GM12874 (cell line): ENCODE measurements at regions not wholly inside any gene's neighbourhood (a gene's known extent, or its start where the extent isn't known, plus 50 kb on each side); places are given as distances from the start of the nearest gene placed in this dataset.

Experiments
- TF ChIP-seq, protein P1 (sequence below): IDR thresholded peaks from 2 replicates; pipeline ENCODE4 v1.5.1; 2011; ENCODE audit warnings: low read depth, mild to moderate bottlenecking, control low read depth, low read length, moderate library complexity; ENCODE audit not compliant: insufficient read depth

DNA sequence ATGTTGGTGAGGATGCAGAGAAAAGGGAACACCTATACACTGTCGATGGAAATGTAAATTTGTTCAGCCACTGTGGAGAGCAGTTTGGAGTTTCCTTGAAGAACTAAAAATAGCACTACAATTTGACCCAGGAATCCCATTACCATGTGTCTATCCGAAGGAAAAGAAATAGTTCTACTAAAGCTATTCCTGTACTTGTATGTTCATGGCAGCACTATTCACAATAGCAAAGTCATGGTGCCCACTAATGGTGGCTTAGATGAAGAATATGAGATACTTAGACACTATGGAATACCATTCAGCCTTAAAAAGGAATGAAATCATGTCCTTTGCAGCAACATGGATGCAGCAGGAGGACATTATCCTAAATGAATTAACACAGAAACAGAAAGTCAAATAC, 50.2 kb upstream of the CAST start:
- TF ChIP-seq, protein P1, sequence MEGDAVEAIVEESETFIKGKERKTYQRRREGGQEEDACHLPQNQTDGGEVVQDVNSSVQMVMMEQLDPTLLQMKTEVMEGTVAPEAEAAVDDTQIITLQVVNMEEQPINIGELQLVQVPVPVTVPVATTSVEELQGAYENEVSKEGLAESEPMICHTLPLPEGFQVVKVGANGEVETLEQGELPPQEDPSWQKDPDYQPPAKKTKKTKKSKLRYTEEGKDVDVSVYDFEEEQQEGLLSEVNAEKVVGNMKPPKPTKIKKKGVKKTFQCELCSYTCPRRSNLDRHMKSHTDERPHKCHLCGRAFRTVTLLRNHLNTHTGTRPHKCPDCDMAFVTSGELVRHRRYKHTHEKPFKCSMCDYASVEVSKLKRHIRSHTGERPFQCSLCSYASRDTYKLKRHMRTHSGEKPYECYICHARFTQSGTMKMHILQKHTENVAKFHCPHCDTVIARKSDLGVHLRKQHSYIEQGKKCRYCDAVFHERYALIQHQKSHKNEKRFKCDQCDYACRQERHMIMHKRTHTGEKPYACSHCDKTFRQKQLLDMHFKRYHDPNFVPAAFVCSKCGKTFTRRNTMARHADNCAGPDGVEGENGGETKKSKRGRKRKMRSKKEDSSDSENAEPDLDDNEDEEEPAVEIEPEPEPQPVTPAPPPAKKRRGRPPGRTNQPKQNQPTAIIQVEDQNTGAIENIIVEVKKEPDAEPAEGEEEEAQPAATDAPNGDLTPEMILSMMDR = no peak
